ENCODE measurements at regions not wholly inside any gene's neighbourhood (a gene's known extent, or its start where the extent isn't known, plus 50 kb on each side); places are given as distances from the start of the nearest gene placed in this dataset.

DNA sequence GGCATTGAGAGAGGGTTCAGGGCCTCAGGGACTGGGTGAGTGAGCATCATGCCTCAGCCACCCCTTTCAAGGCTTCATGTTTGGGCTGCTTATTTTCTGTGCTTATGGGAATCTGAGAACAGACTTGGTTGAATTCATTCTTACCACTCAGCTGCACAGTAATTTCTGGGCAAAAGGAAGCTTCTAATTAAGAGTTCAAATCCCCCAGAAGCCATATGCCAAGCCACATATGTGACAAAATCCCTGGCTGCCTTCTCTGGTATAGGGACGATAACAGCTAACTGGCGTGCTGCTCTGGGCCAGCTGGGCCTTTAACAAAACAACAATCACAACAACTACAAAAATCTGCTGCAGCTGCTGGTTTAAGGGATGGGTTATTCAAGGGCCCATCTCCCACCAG, 181.0 kb upstream of the ANKRD28 start:
- no peak overlapping the region for H3K4me3 ChIP-seq
- ATAC-seq = no peak
- no peaks in the 10 kb centered on the region for H3K9me3 ChIP-seq
- no peak for DNase-seq
- intact Hi-C loops (cut with DNase I, micrococcal nuclease) = no loop called here
- H3K36me3 ChIP-seq (ENCODE audit: low read depth) = no peaks in the 10 kb centered on the region
- no peaks in the 10 kb centered on the region for H3K4me1 ChIP-seq (ENCODE audit: low read depth)
- TF ChIP-seq, protein P1, sequence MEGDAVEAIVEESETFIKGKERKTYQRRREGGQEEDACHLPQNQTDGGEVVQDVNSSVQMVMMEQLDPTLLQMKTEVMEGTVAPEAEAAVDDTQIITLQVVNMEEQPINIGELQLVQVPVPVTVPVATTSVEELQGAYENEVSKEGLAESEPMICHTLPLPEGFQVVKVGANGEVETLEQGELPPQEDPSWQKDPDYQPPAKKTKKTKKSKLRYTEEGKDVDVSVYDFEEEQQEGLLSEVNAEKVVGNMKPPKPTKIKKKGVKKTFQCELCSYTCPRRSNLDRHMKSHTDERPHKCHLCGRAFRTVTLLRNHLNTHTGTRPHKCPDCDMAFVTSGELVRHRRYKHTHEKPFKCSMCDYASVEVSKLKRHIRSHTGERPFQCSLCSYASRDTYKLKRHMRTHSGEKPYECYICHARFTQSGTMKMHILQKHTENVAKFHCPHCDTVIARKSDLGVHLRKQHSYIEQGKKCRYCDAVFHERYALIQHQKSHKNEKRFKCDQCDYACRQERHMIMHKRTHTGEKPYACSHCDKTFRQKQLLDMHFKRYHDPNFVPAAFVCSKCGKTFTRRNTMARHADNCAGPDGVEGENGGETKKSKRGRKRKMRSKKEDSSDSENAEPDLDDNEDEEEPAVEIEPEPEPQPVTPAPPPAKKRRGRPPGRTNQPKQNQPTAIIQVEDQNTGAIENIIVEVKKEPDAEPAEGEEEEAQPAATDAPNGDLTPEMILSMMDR (IDR thresholded peaks at IDR 0.05) = no peak

DNA sequence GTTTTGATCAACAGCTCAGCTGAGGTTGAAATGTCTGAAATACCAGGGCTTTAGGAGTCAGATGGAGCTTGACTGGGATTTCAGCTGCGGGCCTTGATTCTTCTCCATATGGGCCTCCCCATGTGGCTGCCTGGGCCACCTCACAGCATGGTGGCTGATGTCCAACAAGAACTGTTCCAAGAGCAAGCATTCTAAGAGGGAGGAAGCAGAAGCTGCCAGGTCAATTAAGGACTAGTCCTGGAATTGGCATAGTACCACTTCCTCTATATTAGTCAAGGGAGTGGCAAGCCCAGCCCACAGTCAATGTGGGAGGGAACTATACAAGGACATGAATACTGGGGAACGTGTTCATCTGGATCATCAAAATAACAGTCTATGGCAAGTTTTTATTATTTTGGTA, 181.7 kb upstream of the ANKRD28 start:
- Histone ChIP-seq H3K4me3 (no peak overlapping the region), H3K36me3 (ENCODE audit: low read depth) (no peaks in the 10 kb centered on the region), H3K9me3 (no peaks in the 10 kb centered on the region), H3K4me1 (ENCODE audit: low read depth) (no peaks in the 10 kb centered on the region)
- DNase-seq (peak in 1 of 3 donors; percentile 9), ATAC-seq (peak; percentile 57)
- intact Hi-C loops (cut with DNase I, micrococcal nuclease) = no loop called here
- TF ChIP-seq, protein P1 (IDR thresholded peaks at IDR 0.05) = no peak

DNA sequence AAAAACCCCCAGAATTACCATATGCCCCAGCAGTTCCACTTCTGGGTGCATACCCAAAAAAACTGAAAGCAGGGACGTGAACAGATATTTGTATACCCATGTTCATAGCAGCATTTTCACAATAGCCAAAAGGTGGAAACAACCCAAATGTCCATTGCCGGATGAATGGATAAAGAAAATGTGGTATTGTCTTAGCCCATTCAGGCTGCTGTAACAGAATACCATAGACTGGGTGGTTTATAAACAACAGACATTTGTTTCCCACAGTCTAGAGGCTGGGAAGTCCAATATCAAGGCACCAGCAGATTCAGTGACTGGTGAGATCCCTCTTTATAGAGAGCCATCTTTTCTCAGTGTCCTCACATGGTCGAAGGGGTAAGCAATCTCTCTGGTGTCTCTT, 182.1 kb upstream of the ANKRD28 start:
- ATAC-seq (no peak), DNase-seq (no peak)
- Histone ChIP-seq H3K9me3 (no peaks in the 10 kb centered on the region), H3K36me3 (ENCODE audit: low read depth) (no peaks in the 10 kb centered on the region), H3K4me3 (no peak overlapping the region), H3K4me1 (ENCODE audit: low read depth) (no peaks in the 10 kb centered on the region)
- intact Hi-C loops (cut with DNase I, micrococcal nuclease) = no loop called here
- TF ChIP-seq, protein P1 (IDR thresholded peaks at IDR 0.05) = no peak

DNA sequence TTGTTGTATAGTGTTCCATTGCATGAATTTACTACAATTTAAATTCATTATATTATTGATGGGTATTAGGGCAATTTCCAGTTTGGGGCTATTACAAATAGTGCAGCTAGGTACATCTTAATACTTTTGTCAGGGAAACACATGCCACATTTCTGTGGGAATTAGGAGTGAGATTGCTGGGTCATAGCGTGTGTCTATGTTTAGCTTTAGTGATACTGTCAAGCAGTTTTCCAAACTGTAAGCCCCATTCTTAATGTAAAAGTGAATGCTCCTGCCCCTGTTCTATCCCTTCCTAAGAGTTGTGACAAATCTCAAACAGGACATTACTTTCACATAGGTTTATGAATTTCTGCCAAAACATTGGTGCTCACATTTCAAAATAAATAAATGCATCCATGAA, 184.5 kb upstream of the ANKRD28 start:
- TF ChIP-seq, protein P1 (IDR thresholded peaks at IDR 0.05) = no peak
- H3K36me3 ChIP-seq (ENCODE audit: low read depth) = no peaks in the 10 kb centered on the region
- ATAC-seq = no peak
- no peak for DNase-seq
- H3K9me3 ChIP-seq = no peaks in the 10 kb centered on the region
- H3K4me1 ChIP-seq (ENCODE audit: low read depth) = no peaks in the 10 kb centered on the region
- intact Hi-C loops (cut with DNase I, micrococcal nuclease) = no loop called here
- H3K4me3 ChIP-seq = no peak overlapping the region

DNA sequence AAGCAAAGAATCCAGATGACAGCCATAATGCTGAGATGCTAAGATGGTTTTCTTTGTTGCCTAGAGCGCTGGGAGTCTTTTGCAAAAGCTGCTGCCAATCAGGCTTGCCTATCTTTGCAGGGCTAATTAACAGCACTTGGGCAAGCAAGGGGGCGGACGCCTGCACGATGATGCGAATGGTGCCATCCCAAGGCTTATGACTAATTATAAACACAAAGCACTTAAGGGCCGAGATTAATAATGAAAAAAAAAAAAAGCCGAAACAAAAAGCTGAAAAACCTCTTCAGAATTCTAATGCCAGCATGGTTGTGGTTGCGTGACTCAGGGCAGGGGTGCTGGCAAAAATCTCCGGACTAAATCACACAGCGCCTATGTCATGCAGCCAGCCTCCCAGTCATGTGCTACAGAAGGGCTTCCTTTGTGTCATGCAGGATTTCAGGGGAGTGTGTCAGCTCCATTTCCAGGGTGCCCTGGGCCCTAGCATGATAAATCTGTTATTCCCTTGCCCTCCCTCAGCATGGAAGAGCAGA, 185.0 kb upstream of the ANKRD28 start:
- intact Hi-C loops (cut with DNase I, micrococcal nuclease) = no loop called here
- Histone ChIP-seq H3K36me3 (ENCODE audit: low read depth) (no peaks in the 10 kb centered on the region), H3K4me1 (ENCODE audit: low read depth) (no peaks in the 10 kb centered on the region), H3K9me3 (no peaks in the 10 kb centered on the region), H3K4me3 (no peak overlapping the region)
- ATAC-seq (no peak), DNase-seq (no peak)
- TF ChIP-seq, protein P1 (IDR thresholded peaks at IDR 0.05) = no peak

DNA sequence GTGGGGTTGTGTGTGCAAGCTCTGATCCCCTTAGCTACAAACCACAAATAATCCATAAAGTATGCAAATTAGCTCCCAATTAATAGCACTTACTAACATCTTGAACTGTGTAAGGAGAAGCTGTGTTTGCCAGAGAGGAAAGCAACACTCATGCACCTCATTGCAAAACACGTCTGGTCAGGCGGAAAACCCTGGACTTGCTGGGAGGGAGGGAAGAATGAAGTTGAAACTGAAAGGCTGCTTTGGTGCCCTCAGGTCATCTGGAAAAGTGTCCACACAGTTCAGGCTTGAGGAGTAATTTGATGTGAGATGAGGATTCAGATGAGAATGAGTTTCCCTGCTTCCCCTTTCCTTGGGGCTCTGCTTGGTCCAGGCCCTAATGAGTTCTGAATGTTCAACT, 185.5 kb upstream of the ANKRD28 start:
- DNase-seq (no peak), ATAC-seq (no peak)
- Histone ChIP-seq H3K9me3 (no peaks in the 10 kb centered on the region), H3K4me3 (no peak overlapping the region), H3K4me1 (ENCODE audit: low read depth) (no peaks in the 10 kb centered on the region), H3K36me3 (ENCODE audit: low read depth) (no peaks in the 10 kb centered on the region)
- intact Hi-C loops (cut with DNase I, micrococcal nuclease) = no loop called here
- TF ChIP-seq, protein P1 (IDR thresholded peaks at IDR 0.05) = no peak
